ENCODE measurements at regions not wholly inside any gene's neighbourhood (a gene's known extent, or its start where the extent isn't known, plus 50 kb on each side); places are given as distances from the start of the nearest gene placed in this dataset.
"Not testable (repeated sequence)": the region's sequence is repeated elsewhere in the genome, so short reads cannot be mapped to it uniquely, and the experiment has no call there.

DNA sequence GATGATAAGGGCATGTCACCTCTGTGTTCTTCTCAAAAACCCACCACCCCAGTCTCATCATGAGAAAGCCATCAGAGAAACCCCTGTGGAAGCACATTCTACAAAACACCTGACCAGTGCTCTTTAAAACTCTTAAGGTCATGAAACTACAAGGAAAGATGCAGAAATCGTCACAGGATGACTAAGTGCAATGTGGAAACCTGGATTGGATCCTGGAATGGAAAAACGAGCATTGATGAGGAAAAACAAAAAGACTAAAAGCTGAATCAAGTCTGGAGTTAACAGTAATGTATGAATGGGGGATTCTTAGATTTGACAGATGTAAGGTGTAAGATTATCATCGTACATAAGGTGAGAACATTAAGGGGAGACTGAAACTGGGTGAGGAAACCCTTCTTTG, 211.0 kb downstream of the TBX5 start:
- DNase-seq (ENCODE audit: low read depth in 4 of 4, low spot score in 3 of 4): no peak

DNA sequence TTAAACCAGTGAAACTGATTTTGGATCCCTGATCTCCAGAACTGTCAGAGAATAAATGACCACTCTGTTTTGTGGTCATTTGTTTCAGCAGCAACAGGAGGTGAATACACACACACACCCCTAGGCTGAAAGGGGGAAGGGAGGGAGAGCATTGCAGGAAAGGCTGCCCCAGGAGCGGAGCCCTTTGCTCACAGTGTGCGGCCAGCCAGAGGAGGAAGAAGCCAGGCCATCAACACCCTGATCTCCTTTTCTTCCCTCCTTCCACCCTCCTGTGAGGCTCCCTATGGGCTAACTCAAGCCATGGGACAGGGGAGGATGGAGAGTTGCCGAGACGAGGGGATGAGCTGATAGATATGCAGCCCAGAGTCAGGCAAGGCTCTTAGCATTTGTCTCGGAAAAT, 211.9 kb downstream of the TBX5 start:
- DNase-seq (ENCODE audit: low read depth in 4 of 4, low spot score in 3 of 4): no peak

DNA sequence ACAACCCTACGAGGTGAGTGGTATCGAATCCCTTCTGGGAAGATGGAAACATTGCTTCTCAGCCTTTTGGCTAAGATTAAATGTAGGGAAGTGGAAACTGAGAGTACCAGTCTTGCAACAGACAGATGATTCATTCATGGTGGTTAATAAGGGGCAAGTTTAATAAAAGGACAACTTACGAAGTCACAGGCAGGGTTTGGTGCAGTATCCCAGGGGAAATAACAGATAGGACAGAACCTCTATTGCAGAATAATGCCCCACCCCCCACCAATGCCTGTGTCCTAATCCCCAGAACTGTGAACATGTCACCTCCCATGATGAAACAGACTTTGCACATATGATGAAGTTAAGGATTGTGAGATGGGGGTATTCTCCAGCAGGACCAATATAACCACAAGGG, 212.5 kb downstream of the TBX5 start:
- no peak for DNase-seq (ENCODE audit: low read depth in 4 of 4, low spot score in 3 of 4)

DNA sequence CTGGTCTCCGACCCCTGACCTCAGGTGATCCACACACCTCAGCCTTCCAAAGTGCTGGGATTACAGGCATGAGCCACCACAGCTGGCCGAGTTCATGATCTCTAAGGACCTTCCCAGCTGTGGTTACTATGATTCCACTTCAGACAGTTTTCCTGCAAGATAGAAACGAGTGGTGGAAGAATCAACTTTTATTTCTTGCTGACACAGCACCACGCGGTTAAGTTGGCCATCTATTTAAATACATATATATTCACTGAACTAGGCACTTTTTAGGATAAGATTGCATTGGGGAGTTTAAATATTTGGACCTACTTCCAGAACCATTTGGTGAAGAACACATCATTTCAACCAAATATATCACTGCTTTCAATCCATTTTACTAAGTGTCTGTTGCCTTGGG, 213.4 kb downstream of the TBX5 start:
- DNase-seq (ENCODE audit: low read depth in 4 of 4, low spot score in 3 of 4): no peak

DNA sequence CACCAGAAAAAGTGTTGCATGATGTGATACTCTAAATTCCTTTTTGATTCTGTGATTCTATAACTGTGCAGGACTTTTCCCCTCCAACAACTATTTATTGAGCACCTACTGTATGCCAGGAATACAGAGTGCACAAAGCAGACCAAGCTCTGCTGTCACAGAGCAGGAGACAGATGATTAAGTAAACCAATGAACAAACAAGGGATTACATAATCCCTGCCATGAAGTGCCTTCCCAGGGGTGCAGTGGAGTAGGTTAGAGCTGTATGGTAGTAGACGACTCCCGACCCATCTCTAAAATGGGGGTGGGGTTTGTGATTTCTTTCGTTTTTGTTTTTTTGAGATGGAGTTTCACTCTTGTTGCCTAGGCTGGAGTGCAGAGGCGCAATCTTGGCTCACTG, 213.9 kb downstream of the TBX5 start:
- DNase-seq (ENCODE audit: low read depth in 4 of 4, low spot score in 3 of 4): no peak

DNA sequence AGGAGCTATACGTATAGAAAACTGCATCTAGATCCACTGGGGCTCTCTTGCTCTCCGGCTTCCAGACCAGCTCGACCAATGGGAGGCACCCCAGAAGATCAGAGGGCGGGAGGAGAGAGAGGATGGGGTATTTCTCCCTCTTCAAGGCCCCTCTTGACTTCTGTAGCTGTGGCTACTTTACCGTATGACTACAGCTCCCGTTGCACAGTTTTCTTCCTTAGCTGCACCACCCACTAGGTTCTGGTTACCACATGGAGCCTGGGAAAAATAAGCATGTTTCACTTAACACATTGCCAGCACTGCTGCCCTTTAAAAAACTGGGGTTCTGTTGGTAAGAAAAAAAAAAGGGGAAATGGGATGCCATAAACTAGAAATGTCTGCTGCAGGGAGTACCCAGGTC, 214.4 kb downstream of the TBX5 start:
- DNase-seq (ENCODE audit: low read depth in 4 of 4, low spot score in 3 of 4): no peak

DNA sequence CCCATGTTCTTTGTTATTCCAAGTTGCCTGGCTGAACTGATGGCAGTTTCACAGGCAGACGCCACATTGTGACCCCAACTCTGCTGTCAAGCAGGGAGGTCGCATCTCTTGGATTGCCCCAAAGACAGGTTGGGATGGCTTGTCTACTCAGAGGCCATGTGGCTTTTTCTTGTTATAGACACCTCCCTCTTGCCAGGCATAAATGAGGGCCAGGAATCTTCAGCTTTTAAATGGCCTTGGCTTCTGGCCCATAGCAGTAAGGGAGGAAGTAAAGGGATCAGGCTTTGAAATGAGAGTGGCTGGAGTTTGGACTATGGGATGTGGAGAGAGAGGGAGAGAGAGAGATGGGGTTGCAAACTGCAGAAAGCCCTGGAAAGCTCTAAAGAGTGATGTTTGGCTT, 215.0 kb downstream of the TBX5 start:
- no peak for DNase-seq (ENCODE audit: low read depth in 4 of 4, low spot score in 3 of 4)

DNA sequence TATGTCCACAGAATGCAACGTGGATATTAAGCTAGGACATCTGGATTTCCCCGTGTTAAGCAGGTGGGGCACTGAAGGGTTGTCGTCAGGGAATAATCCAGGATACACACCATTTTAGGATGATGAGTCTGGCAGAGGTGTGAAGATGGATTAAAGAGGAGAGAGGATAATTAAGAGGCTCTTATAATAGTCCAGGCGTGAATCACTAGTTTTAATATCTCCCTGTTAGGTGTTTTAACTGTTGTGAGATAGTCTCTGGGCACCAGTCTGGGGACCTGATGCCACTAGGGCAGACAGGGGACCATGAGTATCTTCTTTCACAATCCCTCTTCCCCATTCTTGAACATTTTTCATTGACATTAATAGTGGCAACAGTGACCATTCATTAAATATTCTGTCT, 216.7 kb downstream of the TBX5 start:
- DNase-seq (ENCODE audit: low read depth in 4 of 4, low spot score in 3 of 4): no peak

DNA sequence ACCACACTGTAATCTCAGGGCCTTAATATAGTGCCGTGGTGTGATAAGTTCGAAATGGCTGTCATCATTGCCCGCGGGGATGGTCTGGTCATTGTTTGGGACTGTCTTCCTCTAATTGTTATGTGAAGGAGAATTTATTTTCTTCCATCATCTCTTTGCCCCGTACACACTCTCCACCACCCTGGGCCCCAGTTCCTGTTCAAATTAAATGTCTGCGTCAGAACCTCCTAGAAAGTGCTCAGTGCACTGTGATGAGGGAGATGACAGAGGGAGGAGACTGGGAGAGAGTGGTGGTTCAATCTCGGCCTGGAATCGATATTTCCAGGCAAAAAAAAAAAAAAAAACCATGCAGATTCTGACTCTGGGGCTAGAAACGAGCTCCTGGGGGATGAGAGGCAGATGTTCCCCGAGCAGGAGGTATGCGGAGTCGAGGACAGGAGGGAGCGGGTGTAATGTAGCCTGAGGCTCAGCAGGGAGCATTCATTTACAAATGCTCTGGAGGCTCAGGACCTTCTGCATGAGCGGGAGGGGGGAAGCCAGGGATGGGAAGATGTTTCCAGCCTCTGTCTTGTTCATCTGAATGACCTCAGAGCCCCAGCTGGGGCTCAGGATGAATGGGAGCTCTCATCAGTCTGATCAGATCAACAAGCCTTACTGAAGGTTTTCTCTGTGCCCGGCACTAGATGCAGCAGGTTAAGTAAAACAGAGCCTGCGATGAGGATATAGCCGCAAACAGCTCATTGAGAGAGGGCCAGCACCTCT, 219.5 kb downstream of the TBX5 start:
- DNase-seq (ENCODE audit: low read depth in 4 of 4, low spot score in 3 of 4): no peak

DNA sequence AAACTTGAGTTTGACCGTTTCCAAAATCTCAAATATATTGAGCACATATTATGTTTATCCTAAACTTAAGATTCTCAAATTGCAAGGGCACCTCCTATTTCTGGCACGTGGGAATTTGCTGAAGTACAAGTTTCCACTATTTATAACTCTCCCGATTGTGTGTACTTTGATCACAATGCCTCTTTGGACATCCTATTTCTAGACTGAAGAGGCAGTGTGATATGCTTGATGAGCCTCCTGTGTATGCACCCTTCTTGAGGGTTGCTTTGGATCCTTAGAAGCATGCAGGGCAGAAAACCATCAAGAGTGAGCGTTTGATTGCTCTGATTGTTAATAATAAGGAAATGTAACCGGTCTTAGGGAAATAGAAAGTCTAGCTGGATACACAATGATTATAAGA, 218.9 kb upstream of the RBM19 start:
- DNase-seq (ENCODE audit: low read depth in 4 of 4, low spot score in 3 of 4): no peak

DNA sequence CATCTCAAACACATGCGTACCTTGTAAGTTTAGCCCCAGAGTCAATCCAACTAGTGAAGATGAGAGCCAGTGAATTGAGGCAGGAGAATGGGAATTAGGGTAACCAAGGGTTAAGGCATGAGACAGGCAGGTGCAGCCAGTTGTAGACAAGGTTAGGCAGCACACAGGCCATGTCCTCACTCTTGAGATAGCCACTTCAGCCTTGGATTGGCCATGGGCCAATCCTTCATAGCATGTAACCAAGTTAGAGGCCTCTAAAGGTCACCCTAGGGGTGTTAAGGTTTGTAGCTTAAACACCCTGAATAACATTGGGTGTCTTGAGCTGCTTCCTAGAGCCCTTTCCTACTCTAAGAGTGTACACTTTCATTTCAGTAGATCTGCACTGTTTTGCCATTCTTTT, 208.2 kb upstream of the RBM19 start:
- DNase-seq (ENCODE audit: low read depth in 4 of 4, low spot score in 3 of 4): no peak

DNA sequence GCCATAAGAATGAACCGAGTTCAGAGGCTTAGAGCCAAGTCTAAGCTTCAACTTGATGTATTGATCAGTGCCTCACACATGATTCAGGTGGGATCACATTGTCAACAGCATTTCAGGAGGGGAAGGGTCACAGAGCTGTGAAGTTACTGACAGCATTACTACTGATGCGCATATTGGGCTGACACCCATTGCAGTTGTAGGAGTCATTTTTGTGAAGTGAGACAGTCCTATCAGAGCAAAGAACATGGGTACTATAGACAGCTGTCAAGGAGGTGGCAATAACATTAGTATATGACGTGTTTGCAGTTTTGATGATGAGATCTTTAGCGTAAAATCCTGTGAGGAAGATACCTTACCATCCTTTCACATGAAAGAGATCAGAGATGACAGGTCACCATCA, 206.0 kb upstream of the RBM19 start:
- DNase-seq (ENCODE audit: low read depth in 4 of 4, low spot score in 3 of 4): no peak

DNA sequence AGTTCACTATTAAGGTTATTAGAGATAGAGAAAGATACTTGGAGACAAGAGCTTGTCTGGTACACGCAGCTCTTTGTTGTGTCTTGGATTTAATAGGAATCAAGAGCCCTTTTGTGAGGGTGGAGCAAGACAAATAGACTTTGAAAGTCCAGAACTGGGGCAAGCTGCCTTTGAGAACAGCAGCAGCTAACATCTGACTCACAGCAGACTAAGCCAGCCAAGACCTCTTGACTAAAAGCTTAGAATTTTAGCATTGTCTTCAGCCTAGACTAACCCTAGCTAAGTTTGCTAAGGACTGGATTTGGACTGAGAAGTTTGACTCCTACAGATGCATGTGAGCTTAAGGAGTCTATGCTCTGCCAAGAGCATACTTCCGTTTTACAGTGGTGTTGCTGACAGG, 201.9 kb upstream of the RBM19 start:
- DNase-seq (ENCODE audit: low read depth in 4 of 4, low spot score in 3 of 4): no peak

DNA sequence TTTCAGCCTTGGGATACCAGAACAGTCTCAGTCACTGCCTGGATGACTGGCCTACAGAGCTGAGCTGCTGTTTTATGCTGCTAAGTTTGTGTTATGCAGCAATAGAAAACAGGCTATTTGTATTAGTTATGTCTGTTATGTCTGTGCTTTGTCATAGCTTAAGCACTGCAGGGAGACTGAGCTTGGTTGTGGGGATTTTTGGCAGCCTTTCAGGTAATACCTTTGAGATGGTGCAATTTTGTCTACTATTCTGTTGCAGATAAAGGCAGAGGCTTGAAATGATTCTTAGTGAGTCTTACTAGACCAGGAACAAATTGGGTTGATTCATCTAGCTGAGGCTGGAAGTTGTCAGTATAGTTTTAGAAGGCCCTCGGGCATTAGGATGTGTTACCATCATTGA, 201.3 kb upstream of the RBM19 start:
- no peak for DNase-seq (ENCODE audit: low read depth in 4 of 4, low spot score in 3 of 4)

DNA sequence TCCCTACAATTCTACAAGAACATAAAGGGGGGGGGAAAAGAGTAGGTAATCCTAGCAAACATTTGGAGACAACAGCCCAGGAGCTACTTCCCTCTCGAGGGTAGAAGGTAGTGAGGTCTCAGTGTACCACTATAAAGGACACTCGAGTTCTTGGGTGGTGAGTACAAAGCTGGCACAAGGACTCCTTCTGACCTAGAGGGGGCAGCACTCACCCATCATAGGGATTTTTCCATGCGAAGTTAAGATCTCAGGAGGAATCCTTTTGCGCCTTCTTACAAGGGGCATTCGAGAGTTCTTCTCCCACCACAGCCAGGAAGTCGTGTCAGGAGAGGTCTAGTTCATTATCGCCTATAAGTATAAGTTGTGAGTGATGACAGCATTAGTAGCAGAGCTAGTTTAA, 200.2 kb upstream of the RBM19 start:
- DNase-seq (ENCODE audit: low read depth in 4 of 4, low spot score in 3 of 4): peak in 2 of 4 donors; percentile 26 to 30

DNA sequence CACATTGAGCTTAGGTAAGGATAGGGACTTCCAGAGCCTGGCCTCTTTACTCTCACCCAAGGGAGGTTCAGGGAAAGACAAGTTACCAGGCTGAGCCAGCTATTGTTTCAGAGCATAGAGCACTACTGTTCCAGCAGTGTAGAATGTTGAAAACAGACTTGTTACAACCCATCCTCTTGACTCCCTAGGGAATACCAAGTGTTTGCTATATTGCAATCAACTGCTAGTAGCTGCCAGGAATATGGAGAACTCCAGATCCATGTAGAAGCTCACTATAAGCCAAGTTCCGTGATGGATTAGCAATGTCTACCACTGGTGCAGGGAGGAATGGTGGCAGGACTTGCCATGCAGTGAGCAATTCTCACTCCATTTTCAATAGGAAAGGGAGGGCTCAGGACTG, 199.8 kb upstream of the RBM19 start:
- DNase-seq (ENCODE audit: low read depth in 4 of 4, low spot score in 3 of 4): no peak

DNA sequence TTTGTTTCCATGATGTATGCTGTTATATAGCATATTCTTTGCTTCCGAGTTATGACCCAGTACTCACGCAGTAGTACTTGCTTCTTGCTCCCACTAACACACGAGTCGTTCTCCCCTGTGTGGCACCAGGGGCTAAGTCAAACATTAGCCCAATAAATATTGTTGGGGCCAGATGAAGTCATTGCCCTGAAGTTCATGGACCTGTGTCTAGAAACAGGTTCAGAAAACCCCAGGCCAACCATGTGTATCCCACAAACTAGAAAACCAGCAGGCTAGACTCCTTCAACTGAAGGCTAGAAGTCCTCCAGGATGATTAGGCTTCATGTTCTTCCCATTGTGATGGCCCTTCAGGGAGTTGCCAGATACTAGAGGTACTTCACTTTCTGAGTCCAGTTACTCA, 198.2 kb upstream of the RBM19 start:
- no peak for DNase-seq (ENCODE audit: low read depth in 4 of 4, low spot score in 3 of 4)

DNA sequence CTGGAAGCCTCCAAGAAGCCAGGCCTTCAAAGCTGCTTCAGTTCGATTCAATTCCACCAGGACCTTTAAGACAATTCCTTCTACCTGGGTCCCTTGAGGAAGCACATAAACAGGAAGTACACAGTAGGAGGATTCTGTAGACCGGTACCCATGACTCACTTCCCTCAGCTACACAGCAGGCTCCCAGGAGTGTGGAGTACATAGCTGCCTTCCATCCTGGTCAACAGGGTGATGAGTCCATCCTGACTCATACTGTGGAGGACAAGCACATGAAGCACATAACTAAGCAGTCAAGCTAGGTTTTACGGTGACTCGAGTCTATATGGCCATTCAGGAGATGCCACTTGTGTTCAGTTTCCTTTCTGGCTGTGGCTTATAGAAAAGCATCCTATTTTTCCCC, 197.6 kb upstream of the RBM19 start:
- no peak for DNase-seq (ENCODE audit: low read depth in 4 of 4, low spot score in 3 of 4)

DNA sequence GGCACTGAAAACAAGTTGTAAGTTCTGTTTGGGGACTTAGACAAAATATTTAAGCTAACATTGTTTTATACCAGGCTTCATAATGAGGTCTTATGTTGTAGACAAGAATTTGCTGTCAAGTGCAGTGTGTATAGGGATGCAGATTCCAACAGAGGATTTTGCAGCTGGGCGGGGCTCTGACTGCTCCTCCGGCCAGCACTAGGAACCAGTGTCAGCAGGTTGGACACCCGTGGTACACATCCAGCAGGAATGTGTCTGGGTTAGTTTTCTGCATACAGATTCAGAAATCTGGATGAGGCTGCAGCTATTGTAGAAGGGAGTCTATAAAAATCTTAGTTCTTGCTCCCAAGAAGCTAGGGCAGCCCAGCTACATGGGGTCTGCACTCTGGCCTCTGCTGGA, 194.3 kb upstream of the RBM19 start:
- no peak for DNase-seq (ENCODE audit: low read depth in 4 of 4, low spot score in 3 of 4)

DNA sequence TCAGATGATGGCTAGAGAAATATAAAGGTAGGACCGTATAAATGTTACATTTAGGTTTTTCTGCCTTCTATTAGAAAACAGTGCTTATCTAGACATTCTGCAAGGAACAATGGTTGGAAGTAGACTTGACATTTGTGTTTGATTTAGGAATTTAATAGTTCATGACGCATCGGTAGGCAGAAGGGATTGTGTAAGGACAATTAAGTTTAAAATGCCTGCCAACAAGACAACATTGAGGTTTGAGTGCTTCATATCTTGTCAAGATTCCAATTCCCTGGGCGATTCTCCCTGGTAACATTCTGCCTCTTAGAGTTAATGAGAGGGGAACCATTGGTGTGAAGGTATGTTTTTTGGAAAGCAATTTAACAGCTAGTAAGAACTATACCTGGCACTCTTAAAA, 186.8 kb upstream of the RBM19 start:
- DNase-seq (ENCODE audit: low read depth in 4 of 4, low spot score in 3 of 4): no peak

DNA sequence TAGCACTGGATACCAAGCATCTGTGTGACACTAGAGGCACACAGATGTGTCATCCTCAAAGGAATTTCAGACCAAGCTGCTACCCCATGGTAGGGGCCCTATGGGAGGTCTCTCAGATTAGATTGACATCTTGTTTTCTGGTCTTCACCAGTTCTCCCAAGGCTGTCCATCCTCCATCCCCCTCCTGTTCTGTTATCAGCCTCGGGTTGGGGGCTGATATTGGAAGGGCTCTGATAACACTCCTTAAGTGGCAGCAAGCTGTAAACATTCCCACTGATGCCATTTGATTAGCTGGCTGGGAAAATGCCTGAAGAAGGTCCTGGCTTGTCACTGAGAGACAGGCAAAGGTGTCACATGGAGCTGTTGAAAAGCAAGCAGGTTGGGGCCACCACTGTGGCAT, 185.9 kb upstream of the RBM19 start:
- DNase-seq (ENCODE audit: low read depth in 4 of 4, low spot score in 3 of 4): no peak

DNA sequence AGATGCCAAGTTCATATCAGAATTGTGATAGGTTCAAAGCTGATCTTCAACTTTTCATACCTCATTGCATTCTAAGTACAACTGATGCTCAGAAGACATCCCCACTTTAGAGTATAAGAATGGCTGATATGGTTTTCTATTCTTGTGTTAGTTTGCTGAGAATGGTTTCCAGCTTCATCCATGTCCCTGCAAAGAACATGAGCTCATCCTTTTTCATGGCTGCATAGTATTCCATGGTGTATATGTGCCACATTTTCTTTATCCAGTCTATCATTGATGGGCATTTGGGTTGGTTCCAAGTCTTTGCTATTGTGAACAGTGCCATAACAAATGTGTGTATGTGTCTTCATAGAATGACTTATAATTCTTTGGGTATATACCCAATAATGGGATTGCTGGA, 184.5 kb upstream of the RBM19 start:
- DNase-seq (ENCODE audit: low read depth in 4 of 4, low spot score in 3 of 4): not testable (repeated sequence)

DNA sequence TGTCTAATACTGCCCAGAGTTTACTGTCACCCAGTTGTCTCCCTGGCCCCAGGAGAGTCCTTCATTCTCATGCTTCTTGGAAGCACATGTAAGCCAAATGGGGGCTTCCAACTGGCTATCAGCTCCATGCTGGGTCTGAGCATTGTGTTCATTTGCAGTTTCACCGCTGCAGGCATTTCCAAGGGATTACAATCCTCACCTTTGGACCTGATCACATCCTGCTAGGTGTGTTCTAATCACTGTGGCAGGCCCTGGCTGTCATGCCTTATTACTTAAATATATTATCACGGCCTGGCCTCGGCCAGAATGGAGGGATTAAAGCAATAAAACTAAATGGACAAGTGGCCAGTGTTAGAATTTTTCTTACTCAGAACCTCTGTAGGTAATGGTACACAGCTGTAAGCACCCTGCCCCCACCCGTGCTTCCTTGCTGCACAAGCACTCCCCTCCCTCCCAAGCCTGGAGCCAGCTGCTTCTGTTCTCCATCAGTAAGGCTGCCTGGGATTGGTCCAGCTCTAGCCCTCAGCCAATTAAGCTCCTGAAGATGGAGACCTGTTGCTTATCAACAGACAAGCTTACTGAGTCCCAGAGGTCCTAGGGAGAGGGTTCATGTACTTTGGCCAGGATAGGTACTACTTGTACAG, 175.9 kb upstream of the RBM19 start:
- DNase-seq (ENCODE audit: low read depth in 4 of 4, low spot score in 3 of 4): no peak
